ENCODE measurements at regions not wholly inside any gene's neighbourhood (a gene's known extent, or its start where the extent isn't known, plus 50 kb on each side); places are given as distances from the start of the nearest gene placed in this dataset.

GRCh38 chr2:220280736-220281135, 653.3 kb downstream of the SLC4A3 start:
- Histone ChIP-seq H4K20me1 (ENCODE audit: insufficient read depth, low read length) (no peaks in the 10 kb centered on the region), H3K4me3 (replicated peaks in 1 of 3; ENCODE audit: insufficient read depth in 1 of 3, low read depth in 2 of 3, low read length in 3 of 3) (no peak overlapping the region), H3K36me3 (replicated peaks in 1 of 2; ENCODE audit: control insufficient read depth in 1 of 2, insufficient read depth in 2 of 2, low read length in 2 of 2) (no peaks in the 10 kb centered on the region), H3K9ac (ENCODE audit: insufficient read depth, low read depth, low read length) (no peak overlapping the region), H2AFZ (ENCODE audit: low read length) (no peak overlapping the region), H3K27ac (ENCODE audit: extremely low read length, insufficient read depth, low read length) (no peak overlapping the region), H3K4me2 (ENCODE audit: low read depth, low read length) (no peak overlapping the region), H3K9me3 (ENCODE audit: low read length) (no peaks in the 10 kb centered on the region), H3K4me1 (ENCODE audit: insufficient read depth, low read length) (no peaks in the 10 kb centered on the region), H3K79me2 (ENCODE audit: insufficient read depth, low read length) (no peaks in the 10 kb centered on the region), H3K27me3 (ENCODE audit: control insufficient read depth in 1 of 2, insufficient read depth in 2 of 2, low read length in 2 of 2) (no peaks in the 10 kb centered on the region)
- ATAC-seq (no peak), FAIRE-seq (no peak), DNase-seq (ENCODE audit: low spot score) (no peak)
- CTCF ChIA-PET (ENCODE audit: low intra/inter-chr PET ratio, low total read pairs) = no interaction called here
- WGBS (ENCODE audit: low lambda C conversion rate) = 62% methylated on average over 4 of the region's 4 CpGs
- in situ Hi-C loops (cut with HindIII; ENCODE audit: extremely low pct_ligation_motif_present, low pct_unique_long_range_greater_than_20kb) (no loop called here), intact Hi-C loops (cut with micrococcal nuclease; ENCODE audit: unreplicated experiment) (no loop called here)
- TF ChIP-seq GFI1 (CRISPR knock-in tag; IDR thresholded peaks at IDR 0.05; ENCODE audit: borderline replicate concordance) (no peak), SIX1 (CRISPR knock-in tag; IDR thresholded peaks at IDR 0.05; ENCODE audit: borderline replicate concordance) (no peak)
- BruUV-seq (replicated peaks) = no TSS peak
- POLR2A ChIA-PET = no interaction called here

- DNase-seq (ENCODE audit: low spot score) (no peak), ATAC-seq (no peak), FAIRE-seq (no peak)
- ChIA-PET POLR2A (no interaction called here), CTCF (ENCODE audit: low intra/inter-chr PET ratio, low total read pairs) (no interaction called here)
- in situ Hi-C loops (cut with HindIII; ENCODE audit: extremely low pct_ligation_motif_present, low pct_unique_long_range_greater_than_20kb) = no loop called here
- Histone ChIP-seq H3K4me2 (ENCODE audit: low read depth, low read length) (no peak overlapping the region), H4K20me1 (ENCODE audit: insufficient read depth, low read length) (no peaks in the 10 kb centered on the region), H3K4me1 (ENCODE audit: insufficient read depth, low read length) (no peaks in the 10 kb centered on the region), H3K9ac (ENCODE audit: insufficient read depth, low read depth, low read length) (no peak overlapping the region), H3K27me3 (ENCODE audit: control insufficient read depth in 1 of 2, insufficient read depth in 2 of 2, low read length in 2 of 2) (no peaks in the 10 kb centered on the region), H2AFZ (ENCODE audit: low read length) (no peak overlapping the region), H3K27ac (ENCODE audit: extremely low read length, insufficient read depth, low read length) (no peak overlapping the region), H3K9me3 (ENCODE audit: low read length) (no peaks in the 10 kb centered on the region), H3K79me2 (ENCODE audit: insufficient read depth, low read length) (no peaks in the 10 kb centered on the region), H3K4me3 (replicated peaks in 1 of 3; ENCODE audit: insufficient read depth in 1 of 3, low read depth in 2 of 3, low read length in 3 of 3) (no peak overlapping the region), H3K36me3 (replicated peaks in 1 of 2; ENCODE audit: control insufficient read depth in 1 of 2, insufficient read depth in 2 of 2, low read length in 2 of 2) (no peaks in the 10 kb centered on the region)
- intact Hi-C loops (cut with micrococcal nuclease; ENCODE audit: unreplicated experiment) = no loop called here
- WGBS (ENCODE audit: low lambda C conversion rate) = 0% methylated on average over 1 of the region's 1 CpG
- no TSS peak for BruUV-seq (replicated peaks)
- TF ChIP-seq ZBTB34 (CRISPR knock-in tag; IDR thresholded peaks at IDR 0.05) (no peak), ZBTB40 (IDR thresholded peaks at IDR 0.05) (no peak), ZBTB40 (CRISPR knock-in tag; IDR thresholded peaks at IDR 0.05) (no peak), PBX3 (CRISPR knock-in tag; IDR thresholded peaks at IDR 0.05; ENCODE audit: borderline replicate concordance) (no peak)
These were observed 654.3 kb downstream of the SLC4A3 start for GRCh38 chr2:220281771-220282170.
